GM18499 (cell line): ENCODE measurements at regions not wholly inside any gene's neighbourhood (a gene's known extent, or its start where the extent isn't known, plus 50 kb on each side); places are given as distances from the start of the nearest gene placed in this dataset.
"Not testable (repeated sequence)": the region's sequence is repeated elsewhere in the genome, so short reads cannot be mapped to it uniquely, and the experiment has no call there.

Experiments
- ATAC-seq: cut with Tn5 transposase; IDR thresholded peaks from one replicate; pipeline ENCODE4 v1.9.1; 2021; ENCODE audit warnings: moderate number of reproducible peaks; ENCODE audit not compliant: insufficient read depth, unreplicated experiment

DNA sequence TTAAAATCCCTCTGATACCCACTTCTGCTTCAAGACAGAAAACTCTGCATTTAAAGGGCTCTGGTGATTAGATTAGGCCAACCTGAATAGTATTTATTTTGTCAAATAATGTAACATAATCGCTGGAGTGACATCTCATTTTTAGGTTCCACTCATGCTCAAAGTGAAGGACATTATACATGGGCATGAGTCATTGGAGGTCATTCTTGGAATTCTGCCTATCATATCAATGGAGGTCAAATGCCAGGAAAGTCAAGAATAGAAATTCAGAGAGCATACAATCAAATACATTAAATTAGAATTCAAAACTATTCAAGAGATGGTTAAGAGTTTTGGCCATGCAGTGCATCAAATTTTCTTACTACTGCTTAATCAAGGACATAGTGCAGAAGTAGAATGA lies 50.8 kb upstream of the PRSS1 start:
- ATAC-seq: no peak

DNA sequence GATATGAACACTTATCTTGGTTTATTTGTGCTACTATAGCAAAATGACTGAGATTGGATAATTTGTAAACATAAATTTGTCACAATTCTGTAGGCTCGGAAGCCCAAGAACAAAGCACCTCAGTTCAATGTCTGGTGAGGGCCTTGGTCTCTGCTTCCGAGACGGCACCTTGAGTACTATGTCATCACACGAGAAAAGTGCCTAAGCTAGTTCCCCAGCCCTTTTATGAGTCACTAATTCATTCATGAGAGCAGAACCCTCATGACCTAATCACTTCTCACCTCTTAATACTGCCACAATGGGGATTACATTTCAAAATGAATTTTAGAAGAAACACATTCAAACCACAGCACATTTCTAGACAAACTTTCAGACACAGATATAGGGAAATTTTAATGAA lies 52.0 kb upstream of the PRSS1 start:
- ATAC-seq: no peak

DNA sequence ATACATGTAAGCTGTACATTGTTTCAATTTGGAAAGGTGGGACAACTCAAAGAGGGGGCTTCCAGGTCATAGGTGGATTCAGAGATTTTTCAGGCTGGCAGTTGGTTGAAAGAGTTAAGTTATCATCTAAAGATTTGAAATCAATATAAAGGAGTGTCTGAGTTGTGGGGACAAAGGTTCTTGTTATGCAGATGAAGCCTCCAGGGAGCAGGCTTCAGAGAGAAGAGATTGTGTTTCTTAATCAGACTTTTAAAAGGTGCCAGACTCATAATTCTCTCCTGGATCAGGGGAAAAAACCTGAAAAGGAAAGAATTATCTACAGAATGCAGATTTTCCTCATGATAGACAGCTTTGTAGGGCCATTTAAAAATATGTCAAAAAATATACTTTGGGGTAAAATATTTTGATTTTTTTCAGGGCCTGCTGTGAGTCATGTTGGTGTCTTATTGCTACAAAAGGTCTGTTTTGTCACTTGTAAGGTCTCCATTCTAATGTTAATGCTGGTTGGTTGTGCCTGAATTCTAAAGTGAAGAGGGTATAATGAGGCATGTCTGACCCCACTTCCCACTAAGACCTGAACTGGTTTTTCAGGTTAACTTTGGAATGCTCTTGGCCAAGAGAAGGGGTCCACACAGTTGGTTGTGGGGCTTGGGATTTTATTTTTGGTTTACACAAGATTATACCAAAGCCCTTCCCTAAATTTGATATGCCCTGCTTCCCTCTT lies 52.7 kb upstream of the PRSS1 start:
- ATAC-seq: no peak

DNA sequence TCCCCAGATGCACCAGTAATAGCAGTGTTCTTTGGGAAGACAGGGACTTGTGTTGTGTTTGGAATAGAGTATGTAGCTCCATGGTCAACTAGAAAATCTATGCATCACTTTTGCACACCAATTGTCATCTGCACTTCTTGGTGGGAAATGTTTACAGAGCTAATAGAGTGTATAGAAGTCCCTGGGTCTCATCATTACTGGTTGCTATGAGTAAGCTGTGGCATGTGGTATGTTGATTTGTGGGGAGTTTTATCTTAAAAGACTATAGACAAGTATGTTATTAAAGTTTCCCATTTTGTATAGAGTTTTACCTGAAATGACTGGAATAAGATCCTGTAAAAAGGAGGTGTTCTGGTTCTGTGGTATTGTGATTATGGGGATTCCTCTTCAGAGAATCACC lies 55.4 kb upstream of the PRSS1 start:
- no peak for ATAC-seq

DNA sequence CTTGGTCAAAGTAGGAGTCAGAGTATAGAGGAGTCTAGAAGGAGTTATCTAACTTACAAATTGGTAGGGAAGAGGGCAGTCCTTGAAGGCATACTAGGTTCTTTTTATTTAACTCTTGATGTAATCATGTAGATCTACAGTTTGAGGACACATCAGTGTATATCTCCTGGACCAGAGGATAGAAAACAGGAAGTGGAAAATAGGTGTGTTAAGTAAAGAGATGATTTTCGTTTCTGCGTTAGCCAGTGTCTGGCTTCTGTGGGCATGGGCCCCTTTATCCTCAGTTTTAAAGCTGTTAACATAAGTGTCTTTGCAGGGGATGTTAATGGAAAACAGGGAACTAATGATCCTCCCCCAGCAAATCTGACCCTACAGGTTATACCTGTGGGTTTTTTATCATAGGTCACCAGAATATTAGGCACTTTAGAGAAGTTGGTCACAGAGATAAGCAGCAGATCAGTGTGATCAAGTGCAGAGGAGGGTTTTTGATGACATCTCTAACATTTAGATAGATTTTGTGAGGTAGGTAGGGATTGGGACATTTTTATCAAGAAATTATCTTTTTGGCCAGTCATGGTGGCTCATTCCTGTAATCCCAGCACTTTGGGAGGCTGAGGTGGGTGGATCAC lies 58.6 kb upstream of the PRSS1 start:
- no peak for ATAC-seq

DNA sequence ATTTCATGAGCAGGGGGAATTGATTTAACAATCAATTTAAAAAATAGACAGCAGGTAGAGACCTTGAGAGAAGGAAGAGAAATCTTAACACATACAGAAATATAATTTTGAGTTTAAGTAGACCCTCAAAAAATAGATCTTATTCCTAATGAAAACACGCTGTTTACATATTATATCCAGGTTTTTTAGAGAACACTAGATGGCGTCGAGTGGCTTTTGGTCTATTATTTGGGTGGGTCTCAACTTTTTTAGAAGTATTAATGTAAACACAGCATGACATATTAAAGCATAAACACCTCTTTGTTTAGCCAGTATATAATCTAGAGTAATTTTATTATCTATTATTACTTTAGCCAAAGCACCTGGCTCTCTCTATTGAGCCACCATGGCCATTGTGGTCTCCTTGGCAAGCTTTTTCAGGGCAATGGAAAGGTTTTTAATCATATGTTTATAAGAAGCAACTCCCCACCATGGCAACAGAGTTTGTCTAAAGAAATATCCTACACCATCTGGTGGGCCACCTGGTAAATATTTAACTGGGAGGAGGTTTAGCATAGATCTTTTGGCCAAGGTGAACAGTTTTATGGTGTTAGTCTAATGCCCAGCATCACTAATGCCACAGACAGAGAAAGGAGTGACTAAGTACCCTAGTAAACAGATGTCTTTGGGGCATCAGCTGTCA lies 59.7 kb upstream of the PRSS1 start:
- no peak for ATAC-seq

DNA sequence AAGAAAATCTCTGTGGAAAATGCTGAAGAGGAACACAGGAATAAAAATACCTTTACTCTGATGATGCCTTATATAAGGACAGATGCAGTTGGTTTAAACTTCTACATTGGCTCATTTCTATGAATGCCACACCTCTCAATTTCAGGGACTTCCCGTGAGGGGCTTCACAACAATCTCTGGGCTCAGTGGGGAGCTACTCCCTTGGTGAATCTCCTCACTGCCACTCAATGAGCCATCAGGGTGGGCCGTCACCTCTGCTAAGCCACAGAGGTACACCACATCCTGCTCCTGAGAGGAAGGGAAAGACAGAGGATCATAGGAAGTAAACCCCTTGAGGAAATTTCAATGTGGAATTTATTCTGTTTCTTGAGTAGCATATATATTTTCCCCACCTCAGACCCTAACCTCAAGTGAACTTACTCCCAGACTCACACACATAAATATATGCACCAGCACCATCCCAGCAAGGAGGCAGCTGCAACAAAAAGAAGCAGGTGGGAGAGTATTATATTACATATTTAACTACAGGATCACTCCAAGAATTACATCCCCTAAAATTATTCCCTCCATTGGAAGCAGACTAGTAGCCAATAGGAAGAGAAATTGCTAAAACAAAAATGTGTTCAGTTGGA lies 63.3 kb upstream of the PRSS1 start:
- no peak for ATAC-seq

DNA sequence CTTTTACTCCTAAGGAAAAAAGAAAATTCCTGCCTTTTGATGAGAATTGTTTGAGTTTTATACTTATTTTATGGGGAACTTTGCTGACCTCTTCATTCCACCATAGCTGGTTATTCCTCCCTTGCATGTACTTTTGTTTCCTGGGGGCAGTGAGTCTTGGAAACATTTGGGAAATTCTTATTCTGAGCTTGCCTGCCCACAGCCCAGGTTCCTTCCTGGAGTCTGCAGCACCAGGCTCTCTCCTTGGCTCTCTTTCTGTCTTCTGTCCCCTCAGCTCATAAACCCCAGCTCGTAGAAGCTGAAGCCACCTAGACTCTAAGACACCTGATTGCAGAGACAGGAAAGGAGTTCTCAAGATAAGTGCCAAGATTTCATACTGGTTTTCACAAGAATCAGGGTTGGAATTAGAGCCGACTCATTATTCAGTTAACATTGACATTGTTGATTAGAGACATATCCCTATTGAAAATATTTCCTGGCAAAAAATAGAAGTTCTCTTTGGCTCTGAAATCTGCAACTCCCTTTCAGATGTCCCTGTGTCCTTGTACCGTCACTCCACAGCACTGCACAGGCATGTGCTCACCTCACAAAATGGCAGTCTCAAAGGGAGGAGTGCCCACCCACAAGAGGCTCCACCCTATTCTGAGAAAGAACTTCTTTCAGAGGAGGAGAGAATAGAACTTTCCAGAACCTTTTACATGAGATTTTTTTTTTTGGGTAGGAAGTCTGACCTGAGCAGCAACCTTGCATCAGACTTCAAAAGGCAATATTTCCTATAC lies 67.8 kb upstream of the PRSS1 start:
- ATAC-seq: no peak

DNA sequence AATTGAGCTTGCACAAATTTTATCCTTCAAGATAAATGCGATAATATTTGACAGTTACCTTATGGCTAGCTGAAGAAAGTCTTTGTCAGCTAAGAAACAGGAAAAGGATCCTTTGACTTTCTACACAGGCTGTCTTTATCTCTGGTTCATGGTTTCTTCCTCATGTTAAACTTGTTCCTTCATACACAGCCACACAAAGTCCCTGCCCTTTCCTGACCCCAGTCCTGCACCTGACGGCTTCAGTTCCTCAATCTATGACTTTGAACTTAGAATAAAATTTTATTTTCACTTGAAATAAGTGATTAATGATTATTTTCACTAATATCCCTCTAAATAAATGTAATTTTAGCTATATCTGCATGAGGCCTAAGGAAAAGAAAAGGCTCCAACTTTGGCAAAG lies 77.8 kb upstream of the PRSS1 start:
- ATAC-seq: no peak

DNA sequence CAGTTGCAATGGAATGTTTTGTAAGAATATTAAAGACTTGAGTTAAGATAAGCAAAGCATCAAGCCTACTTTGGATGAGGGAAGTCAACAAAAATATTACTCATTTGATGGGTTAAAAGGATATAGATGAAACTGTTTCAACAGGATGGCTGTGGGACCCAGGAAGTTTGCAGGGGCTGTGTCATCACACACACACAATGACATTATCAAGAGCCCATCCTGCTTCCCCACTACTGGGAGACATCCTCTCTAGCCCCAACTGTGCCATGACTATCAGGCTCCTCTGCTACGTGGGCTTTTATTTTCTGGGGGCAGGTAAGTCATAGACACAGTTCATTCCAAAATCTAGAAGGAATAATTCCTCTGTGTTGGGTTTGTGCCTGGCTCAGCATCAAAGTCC lies 78.8 kb upstream of the PRSS1 start:
- no peak for ATAC-seq

DNA sequence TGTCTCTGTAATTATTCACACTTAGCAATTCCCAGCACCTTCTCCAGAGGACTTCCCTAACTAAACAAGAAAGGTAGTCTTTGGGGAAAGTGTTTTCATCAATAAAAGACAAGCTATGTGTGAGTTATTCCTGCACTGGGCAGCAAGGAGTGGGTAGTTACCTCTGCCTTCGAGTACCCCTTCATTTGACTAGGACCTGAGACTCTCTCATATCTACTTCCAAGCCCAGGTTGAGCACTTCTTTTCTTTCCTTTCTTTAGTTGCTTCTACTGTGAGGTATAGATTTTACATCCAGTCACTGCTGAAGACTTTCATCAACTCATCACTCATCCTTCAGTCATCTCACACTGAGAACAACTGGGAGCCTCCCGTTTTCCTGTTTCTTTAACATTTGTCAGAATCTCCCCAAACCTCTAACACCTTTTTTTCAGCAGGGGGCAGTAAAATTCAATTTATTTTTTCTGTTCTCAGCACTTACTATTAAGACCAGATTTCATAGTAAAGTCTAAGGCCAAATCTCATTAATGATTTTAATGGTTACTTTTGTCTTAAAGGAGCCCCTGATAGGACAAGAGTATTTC lies 80.1 kb upstream of the PRSS1 start:
- ATAC-seq: no peak

DNA sequence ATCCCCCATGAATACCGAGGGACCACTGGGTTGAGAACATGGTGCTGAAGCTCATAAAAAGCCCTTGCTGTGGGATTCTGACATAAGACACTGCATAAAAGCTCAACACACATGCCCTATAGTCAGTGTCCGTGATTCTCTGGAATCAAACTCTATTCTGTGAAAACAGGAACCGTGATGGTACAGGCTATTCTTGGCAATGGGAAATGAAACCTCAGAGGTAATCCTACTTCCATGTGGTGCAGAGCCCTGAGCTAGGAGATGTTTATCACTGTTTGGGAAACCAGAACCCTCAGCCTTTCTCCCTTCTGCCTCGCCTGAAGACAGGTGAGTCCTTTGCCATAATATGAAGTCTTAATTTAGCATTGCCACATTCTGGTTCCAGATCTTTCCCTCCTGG lies 80.8 kb upstream of the PRSS1 start:
- ATAC-seq: no peak

DNA sequence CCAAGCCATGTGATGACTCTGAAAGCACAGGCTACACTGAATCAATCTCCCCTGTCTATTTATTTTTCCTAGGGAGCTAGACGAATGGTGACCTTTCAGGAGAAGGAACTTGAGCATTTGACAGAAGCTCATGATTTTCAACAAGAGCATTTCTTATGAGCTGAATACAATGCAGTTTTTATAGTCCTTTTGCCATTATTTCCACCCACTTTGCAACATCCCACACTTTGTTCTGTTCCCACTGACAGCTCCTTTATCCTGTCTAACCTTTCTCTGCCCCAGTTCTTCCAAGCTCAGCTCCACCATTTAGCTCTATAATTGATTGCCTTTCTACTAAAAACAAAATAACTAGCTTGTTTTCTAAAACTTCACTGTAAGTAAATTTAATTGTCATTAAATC lies 91.9 kb upstream of the PRSS1 start:
- no peak for ATAC-seq

DNA sequence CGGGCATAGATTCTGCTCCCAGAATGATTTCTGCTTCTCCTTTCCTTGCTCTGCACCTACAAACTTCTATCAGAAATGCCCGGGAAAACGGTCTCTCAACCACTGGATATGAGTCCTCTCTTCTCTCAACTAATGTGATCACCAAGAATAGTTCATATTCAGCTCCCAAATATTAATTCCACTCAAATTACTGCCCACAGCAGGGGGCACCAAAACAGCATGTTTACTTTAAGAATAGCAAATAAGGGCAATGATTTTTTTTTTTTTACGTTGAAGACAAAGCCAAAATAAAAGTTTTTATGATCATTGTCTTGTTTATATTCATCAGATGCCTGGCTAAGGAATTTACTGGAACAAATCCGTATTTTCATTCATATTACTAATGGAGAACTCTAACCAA lies 94.9 kb upstream of the PRSS1 start:
- no peak for ATAC-seq

DNA sequence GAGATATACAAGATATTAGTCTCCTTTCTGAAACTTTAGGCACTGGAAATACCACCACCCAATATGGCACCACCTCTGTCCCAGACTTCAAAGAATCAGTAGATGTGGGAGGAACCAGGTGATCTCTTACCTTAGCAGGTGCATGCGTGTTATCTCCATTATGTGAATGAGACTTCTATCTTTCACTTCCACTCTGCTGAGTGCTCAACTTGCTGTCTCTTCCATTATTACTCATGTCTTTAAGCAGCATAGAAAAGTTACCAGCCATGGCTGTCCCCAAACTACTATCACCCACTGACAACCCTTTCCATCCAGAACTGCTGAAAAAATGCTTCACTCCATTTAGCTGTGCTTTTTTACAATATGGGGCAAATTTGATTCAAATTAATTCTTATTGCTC lies 101.5 kb upstream of the PRSS1 start:
- no peak for ATAC-seq

DNA sequence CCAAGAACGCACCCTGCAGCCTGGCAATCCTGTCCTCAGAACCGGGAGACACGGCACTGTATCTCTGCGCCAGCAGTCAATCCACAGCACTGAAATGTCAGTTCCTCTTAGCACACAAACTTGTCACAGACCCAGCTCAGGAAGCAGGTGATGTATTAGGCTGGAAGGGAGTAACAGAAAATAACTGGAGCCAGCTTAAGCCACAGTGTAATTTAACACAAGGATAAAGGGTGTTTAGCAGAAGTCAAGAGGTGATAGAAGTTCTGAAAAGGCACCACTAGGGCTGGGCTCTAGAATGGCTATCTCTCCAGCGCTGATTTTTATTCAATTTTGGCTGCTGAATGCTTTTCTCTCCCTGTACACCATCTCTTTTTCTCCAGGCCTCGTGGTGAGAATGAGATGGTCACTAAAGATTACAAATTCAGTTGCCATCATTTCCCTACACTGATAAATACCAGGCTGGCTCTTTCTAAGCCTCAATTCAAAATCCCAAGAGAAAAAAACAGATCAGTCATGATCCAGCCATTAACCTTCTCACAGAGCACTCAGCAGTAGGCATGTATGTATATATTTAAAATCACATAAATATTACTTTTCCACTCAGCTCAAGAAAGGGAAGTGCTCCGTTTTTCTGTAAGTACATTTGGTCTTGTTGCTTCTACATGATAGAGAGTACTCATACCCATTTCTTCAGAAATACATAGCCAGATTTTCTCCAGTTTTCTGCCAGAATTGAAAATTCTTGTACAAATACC lies 102.7 kb upstream of the PRSS1 start:
- ATAC-seq: no peak

DNA sequence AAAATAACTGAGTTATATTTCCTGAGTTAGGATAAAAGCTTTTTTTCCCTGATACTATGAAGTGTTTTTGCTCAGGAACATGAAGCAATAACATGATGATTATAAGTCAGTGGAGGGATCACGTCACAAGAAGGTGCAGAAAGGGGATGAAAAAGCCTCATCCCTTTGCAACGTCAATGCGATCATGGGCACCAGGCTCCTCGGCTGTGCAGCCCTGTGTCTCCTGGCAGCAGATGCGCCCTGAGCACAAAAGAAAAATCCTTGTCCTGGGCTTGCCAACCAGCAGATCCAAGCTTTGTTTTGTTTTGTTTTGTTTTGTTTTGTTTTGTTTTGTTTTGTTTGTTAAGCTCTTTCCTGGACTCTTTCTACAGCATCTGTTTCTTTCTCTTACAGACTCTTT lies 103.5 kb upstream of the PRSS1 start:
- no peak for ATAC-seq

DNA sequence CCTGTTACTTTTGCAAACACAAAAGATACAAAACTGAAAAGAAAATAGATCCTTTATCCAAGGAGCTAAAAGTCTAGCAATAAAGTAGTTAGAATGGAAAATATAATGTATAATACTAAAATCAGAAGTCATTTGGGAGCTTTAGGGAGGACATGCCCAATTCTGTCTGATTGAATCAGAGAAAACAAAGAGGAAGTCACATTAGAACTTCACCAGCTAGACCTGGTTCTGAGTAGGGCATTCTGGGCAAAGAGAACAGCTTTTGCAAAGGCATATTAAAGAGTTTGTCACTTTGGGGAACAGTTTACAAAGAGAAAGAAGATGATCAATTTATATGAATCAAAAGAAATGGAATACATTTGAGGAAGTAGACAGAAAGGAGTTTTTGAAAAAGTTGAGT lies 107.0 kb upstream of the PRSS1 start:
- ATAC-seq: no peak

DNA sequence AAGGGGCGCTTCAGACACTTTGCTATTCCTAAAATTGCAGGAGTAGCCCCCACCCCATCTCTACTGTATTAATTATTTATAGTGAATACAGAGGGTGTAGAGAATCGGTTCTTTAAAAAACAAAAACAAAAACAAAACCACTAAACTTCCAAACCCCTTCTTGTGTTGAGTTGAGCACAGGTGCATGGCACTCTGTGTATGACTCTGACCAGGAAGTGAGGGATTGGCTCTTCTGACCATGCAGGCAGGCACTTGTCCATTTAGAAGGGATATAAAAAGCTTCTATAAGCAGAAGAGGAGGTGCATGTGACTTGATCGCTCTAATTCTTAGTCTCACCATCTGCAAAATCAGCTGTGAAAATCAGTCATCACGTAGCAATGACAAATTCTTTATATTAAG lies 108.0 kb upstream of the PRSS1 start:
- not testable (repeated sequence) for ATAC-seq

DNA sequence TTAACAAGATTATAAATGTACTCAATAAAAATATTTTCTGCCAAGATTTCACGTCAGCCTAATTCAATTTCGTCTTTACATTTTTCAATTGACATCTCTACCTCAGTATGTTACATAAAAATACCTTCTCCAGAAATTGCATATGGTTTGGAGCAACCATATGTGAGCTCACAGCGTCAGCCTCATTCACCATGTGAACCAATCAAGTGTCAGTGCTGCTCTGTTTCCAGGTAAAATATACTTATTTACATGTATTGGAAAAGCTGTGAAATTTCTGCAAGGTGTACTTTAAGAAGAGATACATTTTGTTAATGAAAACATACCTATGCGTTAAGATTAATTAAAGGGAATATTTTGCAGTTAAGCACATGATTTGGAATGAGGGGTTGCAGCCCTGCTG lies 110.7 kb upstream of the PRSS1 start:
- ATAC-seq: no peak
